Activated CD4-positive, alpha-beta T cell treated with anti-CD3 and anti-CD28 coated beads for 48 hours (primary cell): ENCODE measurements at regions not wholly inside any gene's neighbourhood (a gene's known extent, or its start where the extent isn't known, plus 50 kb on each side); places are given as distances from the start of the nearest gene placed in this dataset.

Experiments
- DNase-seq: peaks from one replicate; pipeline ENCODE4 v3.0.0-alpha.2; 2020

DNA sequence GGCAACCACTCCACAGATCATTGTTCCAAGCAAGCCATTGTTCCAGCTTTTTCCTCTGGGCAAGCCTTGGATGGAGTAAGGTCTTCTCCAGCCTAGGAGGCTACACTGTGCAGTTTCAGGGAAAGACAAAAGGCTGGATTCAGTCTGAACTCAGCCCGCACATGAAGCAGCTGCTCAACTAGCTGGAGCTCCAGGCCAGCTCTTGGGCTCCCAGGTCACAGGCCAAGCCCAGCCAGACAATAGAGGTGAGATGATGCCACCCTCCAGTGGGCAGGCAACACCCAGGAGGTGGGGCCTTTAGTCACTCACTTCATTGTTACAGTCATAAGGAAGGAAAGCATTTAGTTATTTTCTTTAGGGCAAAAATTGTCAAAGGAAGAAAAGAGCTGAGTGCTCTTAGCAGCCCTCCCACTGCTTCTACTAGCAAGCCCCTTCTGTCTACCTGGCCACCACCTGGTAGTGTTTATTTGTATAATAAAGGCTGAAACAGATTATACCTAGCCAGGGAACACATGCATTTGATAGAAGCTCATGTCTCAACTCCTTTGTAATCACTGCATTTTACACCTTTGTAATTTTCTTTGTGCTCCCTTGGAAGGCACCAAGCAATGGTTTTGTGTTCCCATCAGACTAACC is 253.4 kb downstream of the WDR11 start:
- no peak for DNase-seq

DNA sequence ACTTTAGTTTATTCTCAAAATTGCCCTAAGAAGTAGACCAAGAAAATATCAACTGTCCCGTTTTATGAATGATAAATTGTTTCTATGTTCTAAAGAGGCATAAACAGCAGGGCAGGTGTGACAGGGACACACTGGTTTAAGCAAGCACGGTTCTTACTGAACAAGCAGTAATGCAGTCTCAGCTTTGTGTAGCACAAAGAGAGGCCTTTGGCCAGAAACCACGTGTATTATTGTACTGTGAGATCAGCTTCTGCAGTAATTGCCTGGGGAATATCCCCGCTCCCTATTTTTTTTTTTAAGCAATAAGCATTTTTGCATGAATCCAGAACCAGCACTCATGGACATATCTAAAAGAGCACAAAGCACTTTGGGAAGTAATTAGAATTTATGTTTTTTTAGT is 255.4 kb downstream of the WDR11 start:
- DNase-seq, result no peak

DNA sequence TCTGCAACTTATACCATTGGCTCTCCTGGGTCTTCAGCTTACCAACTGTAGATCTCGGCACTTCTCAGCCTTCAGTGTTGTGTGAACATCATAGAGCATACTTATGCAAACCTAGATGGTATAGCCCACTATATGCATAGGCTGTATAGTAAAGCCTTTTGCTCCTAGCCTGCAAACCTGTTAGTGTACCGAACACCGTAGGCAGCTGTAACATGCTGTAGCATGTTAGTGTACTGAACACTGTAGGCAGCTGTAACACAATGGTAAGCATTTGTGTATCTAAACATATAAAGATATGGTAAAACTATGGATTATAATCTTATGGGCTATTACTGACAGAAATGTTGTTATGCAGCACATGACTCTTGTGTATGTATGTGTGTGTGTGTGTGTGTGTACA is 256.9 kb downstream of the WDR11 start:
- DNase-seq, result no peak

DNA sequence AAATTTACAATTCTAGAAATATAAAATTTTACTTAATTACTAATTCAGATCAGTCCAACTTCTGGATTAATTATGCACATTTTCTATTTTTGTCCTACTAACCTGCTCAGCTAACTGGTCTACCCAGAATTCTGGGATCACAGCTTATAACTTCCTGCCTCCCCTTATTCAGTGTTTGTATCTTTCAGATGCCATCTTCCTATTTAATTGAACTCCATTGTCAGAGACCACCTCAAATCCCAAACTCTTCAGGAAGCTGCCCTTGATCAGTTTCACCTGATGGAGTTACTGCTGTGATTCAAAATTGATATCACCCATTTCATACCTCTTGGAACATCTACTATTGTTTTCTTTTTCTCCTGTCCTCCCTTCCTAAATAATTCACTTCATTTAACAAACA is 259.2 kb downstream of the WDR11 start:
- no peak for DNase-seq

DNA sequence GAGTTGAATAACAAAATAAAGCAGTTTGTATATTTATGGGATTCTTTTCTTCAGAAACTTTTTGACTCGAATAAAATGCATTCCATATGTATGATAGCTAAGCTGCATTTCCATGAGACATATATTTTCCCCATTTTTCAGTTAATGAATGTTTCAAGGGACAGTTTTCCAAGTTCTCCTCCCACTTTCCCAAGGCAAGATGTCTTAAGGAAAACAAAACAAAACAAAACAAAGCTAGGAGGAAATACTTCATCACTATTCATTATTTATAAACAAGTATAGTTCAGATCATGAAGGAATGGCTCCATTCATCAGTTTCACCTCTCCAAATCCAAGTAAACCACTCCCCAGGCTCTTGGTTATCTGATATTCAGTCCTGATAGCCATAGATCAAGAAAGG is 261.0 kb downstream of the WDR11 start:
- no peak for DNase-seq

DNA sequence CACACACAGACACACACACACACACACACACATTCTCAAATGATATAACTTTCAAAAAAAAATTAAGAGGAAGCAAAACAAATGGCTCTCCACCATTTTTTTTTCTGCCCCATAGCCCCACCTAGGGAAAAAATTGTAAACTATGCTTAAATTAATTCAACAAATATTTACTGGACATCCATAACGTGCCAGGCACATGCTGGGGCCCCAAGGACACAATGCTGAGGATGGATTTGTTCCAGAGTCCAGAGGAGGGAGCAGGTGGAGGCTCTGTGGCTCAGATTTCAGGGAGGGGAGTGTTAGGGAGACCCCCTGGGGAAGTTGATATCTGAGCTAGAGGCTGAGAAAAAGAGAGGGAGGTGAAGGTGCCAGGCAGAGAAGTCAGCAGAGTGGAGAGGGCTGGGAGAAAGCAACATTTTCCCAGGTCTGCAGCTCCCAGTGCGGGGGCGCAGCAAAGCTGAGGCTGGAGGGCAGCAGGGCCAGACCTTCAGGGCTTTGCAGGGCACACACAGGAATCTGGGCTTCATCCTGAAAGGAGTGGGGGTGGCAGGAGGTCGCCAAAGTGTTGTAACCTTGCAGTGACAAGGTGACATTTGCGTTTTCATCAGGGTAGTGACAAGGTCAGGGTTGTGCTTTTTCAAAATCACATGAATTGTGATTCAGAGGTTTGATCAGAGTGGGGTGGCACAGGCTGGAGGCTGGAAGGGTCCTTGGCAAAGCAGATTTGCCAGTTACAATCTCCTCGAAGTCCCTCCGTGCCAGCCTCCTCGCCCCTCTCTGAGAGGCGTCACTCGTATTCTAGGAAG is 261.6 kb downstream of the WDR11 start:
- DNase-seq, result no peak

DNA sequence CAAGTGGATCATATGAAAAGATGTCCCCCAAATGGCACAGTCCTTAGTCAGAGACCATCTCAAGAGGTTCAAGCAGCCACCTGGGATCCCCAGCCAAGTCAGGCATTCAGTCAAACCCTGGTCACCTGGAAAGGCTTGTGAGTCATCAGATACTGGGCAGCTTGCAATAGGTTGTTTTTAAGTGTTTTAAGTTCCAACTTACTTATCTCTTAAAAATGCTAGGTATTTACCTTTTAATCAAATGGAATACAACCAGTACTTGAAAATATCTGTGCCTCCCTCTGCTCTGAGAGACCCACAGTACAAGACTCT is 262.2 kb downstream of the WDR11 start:
- DNase-seq, result no peak

DNA sequence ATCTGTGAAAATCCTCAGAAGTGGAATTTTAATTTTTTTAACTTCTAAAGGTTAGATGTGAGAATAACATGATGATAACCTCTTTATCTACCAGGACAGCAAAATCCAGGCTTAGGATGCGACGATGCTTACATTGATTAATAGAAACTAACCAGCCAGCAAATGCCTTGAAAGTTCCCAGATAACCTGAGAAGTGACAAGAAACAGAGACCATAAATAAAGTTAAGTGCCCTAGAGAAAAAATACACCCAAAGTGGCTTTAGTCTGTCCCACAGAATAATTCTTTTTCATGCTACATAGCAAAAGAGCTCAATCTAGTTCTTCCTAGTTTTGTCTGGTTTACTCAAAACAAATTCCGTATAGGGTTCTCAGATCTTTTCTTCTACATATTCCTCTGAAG is 262.7 kb downstream of the WDR11 start:
- no peak for DNase-seq

DNA sequence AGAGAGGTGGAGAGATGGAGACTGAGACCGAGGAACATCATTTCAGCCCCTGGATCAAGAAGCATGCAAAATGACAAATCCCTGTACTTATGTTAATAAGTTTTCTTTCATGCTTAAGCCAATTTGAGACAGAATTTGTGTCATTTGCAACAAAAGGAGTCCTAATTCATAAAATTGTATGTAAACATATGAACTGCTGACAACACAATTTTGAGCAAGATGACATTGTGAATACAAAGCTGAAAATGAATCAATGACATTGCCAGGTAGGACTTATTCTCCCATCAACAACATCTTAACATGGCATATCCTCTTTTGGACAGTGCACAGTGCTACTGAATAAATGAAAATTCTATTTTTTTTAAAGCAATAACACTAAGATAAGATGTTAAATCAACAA is 264.0 kb downstream of the WDR11 start:
- no peak for DNase-seq

DNA sequence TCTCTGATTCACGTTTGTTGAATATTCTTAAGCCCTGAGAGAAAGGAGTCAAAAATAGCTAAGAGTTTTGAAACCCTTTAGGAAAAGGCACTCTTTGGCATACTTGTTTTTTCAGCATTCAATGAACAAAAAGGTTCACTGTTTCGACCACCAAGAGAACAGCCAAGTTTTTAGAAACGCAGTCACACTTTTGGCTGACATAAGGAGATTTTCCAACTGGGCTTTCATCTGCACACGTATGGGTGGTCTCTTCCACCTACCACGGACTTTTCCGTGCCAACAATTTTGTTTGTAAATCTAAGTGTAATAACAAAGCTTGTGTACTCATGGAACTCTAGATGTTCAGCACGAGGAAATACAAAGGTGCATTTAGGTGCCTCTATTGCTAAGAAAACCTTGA is 270.3 kb downstream of the WDR11 start:
- no peak for DNase-seq

DNA sequence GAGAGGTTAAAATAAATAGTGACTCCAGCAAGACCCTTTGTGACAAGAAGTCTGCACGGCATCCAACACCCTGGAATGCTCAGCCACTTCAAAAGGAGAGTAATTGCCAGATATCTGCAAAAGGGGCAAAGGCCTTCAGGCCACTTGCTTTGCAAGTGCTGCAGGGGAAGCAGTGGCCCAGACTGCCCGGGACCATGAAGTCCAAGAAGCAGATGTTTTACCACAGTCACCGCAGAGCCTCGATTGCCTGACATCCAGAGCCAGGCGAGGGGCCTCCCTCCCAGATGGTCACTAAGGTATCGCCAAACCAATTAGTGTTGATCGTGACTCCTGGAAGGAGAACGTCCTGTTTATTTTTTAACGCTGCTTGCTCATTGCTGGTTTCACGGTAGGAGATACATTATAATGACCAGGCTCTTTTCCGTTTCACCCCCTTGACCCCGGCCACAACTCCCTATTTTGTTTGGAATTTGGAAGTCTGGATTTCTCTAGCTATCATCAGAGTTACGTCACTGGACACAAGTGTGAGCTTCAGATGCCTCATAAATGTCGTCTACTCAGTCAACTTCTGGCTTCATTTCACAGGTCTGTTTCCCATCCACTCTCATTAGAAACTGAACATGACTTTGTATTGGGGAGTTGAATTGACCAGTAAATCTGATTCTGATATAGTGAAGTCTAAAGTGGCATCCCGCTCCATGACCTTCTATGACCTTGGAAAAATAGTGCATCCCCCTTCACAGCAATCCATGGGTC is 276.2 kb downstream of the WDR11 start:
- no peak for DNase-seq

DNA sequence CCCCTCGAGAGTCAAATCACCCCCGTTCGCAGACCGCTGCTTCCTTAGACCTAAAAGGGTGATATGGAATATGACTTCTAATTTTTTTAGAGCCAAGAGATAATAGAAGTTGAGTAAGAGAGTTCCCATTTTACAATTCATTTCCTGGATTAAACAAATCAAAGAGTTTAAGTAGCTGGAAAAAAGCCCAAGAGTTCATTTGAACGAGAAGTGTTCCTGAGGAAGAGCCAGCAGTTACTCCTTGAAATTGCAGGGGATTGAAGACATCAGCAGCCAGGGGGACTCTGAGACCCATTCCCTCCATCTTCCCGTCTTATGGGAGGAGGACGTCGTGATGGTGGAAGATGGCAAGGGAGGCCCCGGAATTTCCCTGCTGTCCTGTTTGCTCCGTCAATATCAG is 277.0 kb downstream of the WDR11 start:
- DNase-seq, result no peak

DNA sequence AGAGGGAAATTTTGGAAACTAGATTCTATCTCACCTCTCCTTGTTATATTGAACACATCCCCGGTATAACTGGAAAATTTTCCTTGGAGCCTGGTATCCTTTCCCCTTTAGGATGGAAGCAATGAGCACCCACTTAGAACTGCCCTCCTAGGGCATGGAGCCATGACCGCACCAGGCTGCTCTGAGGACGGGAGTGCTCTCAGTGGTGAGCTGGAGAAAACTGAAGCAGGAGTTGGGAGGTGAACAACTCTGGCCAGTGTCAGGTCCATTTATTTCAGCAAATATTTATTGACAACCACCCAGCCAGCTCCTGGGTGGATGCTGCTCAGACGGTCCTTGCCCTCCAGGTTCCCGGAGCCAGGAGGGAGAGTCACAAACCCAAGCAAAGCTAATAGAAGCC is 278.1 kb downstream of the WDR11 start:
- no peak for DNase-seq

DNA sequence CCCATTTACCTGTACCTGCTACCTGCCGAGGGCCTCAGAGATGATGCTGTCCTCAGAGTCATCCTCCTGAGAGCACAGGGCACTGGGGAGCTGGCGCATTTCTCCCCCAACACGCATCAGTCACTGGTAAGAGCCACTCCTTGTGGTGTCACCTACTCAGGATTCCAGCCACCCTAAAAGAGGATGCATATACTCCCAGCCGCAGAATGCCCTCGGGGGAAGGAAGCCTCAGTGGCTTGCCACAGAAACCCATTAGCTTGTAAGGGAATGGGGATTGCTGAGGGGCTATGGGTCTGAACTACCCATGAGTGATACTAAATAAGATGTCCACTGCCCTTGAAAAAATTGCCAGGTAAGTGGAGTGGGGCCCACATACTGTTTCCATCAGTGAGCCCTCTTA is 279.2 kb downstream of the WDR11 start:
- no peak for DNase-seq

DNA sequence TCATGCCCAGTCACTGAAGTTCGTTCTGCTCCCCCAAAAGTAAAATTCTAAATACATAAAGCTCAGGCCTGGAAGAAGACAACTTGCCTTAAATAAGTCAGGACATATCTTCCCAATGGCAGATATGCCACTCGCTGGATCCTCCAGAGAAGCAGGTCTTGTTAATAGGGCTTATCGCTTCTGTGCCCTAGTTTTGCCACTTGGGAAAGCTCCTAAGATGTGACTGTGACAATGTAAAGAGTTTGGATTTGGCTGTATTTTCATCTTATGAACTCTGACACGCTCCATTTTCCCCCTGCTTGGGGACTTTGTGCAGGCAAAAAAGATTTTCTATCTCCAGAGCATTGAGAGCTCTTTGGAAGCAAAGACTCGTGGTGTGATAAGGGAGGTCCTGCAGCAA is 279.9 kb downstream of the WDR11 start:
- no peak for DNase-seq

DNA sequence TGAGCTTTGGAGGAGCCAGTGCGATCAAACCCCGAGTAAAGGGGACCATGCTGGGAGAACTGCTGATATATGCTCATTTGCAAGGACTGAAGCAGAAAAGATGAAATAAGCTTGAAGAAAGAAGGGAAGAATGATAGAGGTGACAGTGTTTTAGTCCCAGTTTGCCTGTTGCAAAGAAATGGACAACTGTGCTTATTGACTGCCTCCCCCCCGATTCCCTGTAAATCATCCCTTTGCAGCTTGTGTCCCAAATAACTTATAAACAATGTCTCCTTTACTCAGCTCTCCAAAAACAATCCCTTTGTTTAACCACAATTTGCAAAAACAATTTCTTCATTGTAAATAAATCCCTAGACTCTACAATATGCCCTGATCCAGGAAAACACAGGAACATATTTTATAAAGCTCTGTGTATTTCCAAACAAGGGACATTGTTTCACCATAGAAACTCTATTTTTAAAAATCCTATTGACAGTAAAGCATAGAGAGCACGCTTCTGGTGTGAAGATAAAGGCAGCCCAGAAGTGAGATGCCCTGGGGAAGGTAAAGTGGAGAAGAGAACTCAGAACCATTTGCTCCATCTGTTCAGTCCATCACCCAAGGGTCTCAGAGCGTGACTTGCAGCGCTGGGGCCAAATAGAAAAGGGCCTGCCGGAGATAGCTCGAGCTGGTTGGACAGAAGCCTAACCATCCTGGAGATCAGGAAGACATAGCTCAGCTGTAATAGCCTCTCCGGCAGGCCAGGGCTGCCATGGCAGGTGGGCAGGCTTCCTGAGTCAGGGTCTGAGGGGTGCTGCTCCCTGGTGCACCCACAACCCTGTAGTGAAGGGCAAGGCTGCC is 280.5 kb downstream of the WDR11 start:
- no peak for DNase-seq

DNA sequence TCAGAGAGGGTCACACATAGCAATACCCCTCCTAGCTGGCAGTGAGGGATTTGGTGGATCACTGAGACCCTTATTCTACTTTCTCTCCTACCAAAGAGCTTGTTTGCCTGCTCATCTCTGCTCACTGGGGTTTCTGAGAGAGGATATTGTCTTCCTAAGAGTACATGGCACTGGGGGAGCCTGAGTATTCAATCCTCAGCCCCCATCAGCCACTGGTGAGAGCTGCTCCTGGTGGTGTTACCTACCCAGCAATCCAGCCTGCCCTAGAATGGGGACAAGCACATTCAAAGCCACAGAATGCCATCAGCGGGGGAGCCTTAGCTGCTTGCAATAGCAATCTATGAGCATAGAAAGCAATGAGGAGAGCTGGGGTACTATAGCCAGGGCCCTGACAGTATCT is 281.1 kb downstream of the WDR11 start:
- no peak for DNase-seq

DNA sequence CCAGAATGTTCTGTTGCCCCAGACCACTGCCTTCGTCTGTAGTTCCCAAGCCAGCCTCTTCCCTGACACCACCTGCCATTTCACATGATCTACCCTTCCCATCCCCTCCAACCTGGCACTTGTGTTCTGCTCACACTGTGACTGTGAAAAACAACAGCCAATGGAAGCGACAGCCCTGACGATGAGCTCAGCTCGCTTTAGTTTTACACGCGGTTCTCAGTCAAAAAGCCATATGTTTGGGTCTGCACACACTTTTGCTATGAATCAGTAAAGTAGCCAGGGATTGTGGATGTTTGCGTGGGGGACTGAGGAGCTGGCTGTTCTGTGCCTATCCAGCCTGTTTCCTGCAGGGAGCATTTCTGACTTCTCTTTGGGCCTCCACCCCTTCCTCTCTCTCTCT is 282.7 kb downstream of the WDR11 start:
- no peak for DNase-seq

DNA sequence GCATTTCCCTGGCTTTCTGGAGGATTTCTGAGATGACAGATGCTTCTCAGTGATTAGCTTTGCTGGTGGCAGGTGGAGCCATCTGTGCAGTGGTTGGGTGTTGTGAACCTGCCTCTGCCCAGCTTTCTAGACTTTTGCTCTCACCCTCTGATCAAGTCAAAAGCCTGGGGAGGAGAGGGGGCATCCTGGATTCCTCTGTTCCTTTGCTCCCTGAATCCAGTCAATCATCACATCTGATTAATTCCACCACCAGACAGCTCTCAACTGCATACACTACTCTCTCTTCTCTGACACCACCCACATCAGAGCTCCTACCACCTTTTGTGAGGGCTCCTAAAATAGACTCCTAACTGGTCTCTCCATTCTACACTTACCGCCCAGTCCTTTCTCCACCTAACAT is 283.5 kb downstream of the WDR11 start:
- DNase-seq, result no peak

DNA sequence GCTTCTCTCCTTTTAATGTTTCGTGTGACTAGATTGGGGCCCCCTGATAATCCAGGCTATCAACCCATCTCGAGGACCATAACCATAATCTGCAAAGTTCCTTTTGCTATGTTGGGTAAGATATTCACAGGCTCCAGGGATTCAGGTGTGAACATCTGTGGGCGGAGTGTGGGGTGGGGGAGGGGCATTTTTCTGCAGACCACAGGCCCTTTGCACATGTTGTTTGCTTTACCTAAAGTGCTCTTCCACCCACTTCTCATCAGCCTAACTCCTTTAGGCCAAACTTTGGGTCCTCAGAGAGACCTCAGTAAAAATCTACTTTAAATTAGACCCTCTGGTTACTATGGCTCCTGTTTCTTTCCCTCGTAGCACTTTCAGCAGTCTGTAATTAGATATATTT is 284.4 kb downstream of the WDR11 start:
- DNase-seq, result no peak

DNA sequence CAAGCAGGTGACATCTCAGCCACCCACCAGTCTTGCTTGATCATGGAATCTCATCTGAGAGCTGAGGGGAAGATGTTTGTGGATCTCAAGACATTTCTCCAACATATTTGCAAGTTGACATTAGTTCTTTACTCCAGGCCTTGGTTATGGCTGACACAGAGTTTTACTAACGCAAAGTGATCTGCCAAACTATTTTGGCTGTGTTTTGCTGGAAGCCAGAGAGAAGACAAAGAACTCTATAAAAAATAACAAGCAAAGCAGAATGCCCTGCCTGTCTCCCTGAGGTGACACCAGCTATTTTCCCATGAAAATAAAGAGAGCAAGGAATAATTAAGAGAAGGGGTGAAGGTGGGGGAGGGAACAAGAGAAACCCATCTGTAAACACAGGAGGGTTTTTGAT is 286.4 kb downstream of the WDR11 start:
- DNase-seq, result no peak

DNA sequence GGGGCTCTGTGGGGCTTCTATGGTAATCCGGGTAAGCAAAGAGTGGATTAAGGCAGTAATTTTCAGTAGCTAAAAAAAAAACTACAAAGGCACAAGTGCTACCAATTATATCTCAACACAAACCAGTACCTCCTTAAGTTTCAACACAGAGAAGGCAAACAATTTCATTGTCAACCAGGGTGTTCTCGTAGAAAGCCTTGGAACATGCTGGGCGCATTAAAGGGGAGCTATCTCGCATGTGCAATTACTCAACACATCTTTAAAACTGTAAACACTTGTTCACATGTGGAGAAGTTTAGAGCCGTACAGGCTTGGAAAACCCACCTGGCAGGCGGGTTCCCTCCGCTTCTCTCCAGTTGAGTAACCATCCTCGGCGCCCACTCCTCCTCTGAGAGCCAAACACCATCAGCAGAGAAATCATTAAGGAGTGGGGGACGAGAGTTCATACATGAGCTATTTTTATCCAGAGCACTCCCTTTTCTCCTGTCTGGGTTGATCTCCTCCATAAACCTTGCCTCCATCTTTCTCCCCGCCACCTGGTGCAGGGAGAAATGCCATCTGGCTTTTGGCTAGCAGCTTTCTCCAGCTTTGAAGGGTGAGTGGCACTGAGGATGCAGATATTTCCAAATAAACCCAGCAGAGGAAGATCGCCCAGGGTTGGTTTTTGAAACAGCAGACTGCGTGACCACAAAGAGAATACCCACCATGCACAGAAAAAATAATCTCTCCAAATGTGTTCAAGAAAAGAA is 287.1 kb downstream of the WDR11 start:
- DNase-seq, result no peak

DNA sequence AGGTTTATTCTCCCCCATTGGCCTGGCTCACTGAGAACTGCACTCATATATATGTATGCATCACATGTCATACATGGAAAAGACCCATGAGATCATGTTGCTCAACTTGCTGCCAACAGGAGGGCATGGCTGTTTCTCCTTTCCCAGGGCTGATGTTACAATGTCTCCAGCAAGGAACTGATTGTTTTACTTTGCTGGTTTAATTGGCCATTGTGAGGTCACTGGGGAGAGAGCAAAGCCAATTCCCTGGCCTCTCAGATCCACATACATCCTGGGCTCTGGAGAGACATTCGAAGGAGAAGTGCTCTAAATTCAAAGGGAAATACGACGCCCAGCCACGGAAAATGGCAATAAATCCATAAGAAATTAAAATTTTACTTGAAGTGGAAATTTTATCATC is 287.8 kb downstream of the WDR11 start:
- DNase-seq, result no peak
